ENCODE measurements at regions not wholly inside any gene's neighbourhood (a gene's known extent, or its start where the extent isn't known, plus 50 kb on each side); places are given as distances from the start of the nearest gene placed in this dataset.

GRCh38 chr11:27193434-27194225 lies 153.0 kb downstream of the BBOX1 start:
- no peak for DNase-seq (ENCODE audit: low read depth)

GRCh38 chr11:27192184-27192583 lies 151.6 kb downstream of the BBOX1 start:
- DNase-seq (ENCODE audit: low read depth), result no peak

GRCh38 chr11:27191639-27192038 lies 151.0 kb downstream of the BBOX1 start:
- no peak for DNase-seq (ENCODE audit: low read depth)

- DNase-seq (ENCODE audit: low read depth), result no peak
Measured at GRCh38 chr11:27188696-27189095, 148.1 kb downstream of the BBOX1 start.

- DNase-seq (ENCODE audit: low read depth), result no peak
Measured at GRCh38 chr11:27187848-27188621, 147.4 kb downstream of the BBOX1 start.

- DNase-seq (ENCODE audit: low read depth), result no peak
Measured at GRCh38 chr11:27187075-27187847, 146.6 kb downstream of the BBOX1 start.

- no peak for DNase-seq (ENCODE audit: low read depth)
Measured at GRCh38 chr11:27186580-27186979, 146.0 kb downstream of the BBOX1 start.

- no peak for DNase-seq (ENCODE audit: low read depth)
Measured at GRCh38 chr11:27184458-27185312, 144.1 kb downstream of the BBOX1 start.

- DNase-seq (ENCODE audit: low read depth), result no peak
Measured at GRCh38 chr11:27183672-27184457, 143.2 kb downstream of the BBOX1 start.

GRCh38 chr11:27179334-27179733 lies 138.7 kb downstream of the BBOX1 start:
- DNase-seq (ENCODE audit: low read depth), result no peak

GRCh38 chr11:27178859-27179258 lies 138.2 kb downstream of the BBOX1 start:
- no peak for DNase-seq (ENCODE audit: low read depth)

Measured in forelimb muscle (tissue), 1 donor.